ENCODE measurements at regions not wholly inside any gene's neighbourhood (a gene's known extent, or its start where the extent isn't known, plus 50 kb on each side); places are given as distances from the start of the nearest gene placed in this dataset.
A peak's percentile ranks its signal among the peaks of the same experiment; 100 is the strongest.

- H3K4me1 ChIP-seq (ENCODE audit: low read length), result peaks cover 52% of the 10 kb centered on the region
- TF ChIP-seq CTCF (IDR thresholded peaks at IDR 0.05; ENCODE audit: low read depth, low read length) (no peak), EZH2phosphoT487 (IDR thresholded peaks at IDR 0.05; ENCODE audit: low read depth) (no peak)
- H3K36me3 ChIP-seq (replicated peaks; ENCODE audit: low read depth, low read length), result no peaks in the 10 kb centered on the region
- peak overlapping the region; percentile 28 for H3K4me3 ChIP-seq (ENCODE audit: low read length)
- H3K4me2 ChIP-seq (ENCODE audit: low read length), result peak overlapping the region; percentile 59
- no peak overlapping the region for H3K9ac ChIP-seq (ENCODE audit: low read length)
- no peak overlapping the region for H2AFZ ChIP-seq (ENCODE audit: low read depth, low read length)
- H3K79me2 ChIP-seq (ENCODE audit: low read length), result no peaks in the 10 kb centered on the region
- no peaks in the 10 kb centered on the region for H4K20me1 ChIP-seq (ENCODE audit: insufficient read depth, low read length)
- H3K27ac ChIP-seq (ENCODE audit: low read length), result peak overlapping the region; percentile 56
- no peaks in the 10 kb centered on the region for H3K27me3 ChIP-seq (ENCODE audit: low read depth, low read length)
- no peaks in the 10 kb centered on the region for H3K9me3 ChIP-seq (ENCODE audit: insufficient read depth, low read length)
Measured at GRCh38 chr2:2901384-2902345, 476.0 kb downstream of the EIPR1 start.

- Histone ChIP-seq H3K27me3 (ENCODE audit: low read depth, low read length) (no peaks in the 10 kb centered on the region), H2AFZ (ENCODE audit: low read depth, low read length) (no peak overlapping the region), H3K4me1 (ENCODE audit: low read length) (peaks cover 48% of the 10 kb centered on the region), H3K4me3 (ENCODE audit: low read length) (no peak overlapping the region), H3K27ac (ENCODE audit: low read length) (no peak overlapping the region), H3K9ac (ENCODE audit: low read length) (no peak overlapping the region), H3K79me2 (ENCODE audit: low read length) (no peaks in the 10 kb centered on the region), H4K20me1 (ENCODE audit: insufficient read depth, low read length) (no peaks in the 10 kb centered on the region), H3K9me3 (ENCODE audit: insufficient read depth, low read length) (no peaks in the 10 kb centered on the region), H3K4me2 (ENCODE audit: low read length) (no peak overlapping the region), H3K36me3 (replicated peaks; ENCODE audit: low read depth, low read length) (no peaks in the 10 kb centered on the region)
- TF ChIP-seq EZH2phosphoT487 (IDR thresholded peaks at IDR 0.05; ENCODE audit: low read depth) (no peak), CTCF (IDR thresholded peaks at IDR 0.05; ENCODE audit: low read depth, low read length) (no peak)
Measured at GRCh38 chr2:2899826-2900225, 477.8 kb downstream of the EIPR1 start.

- Histone ChIP-seq H3K79me2 (ENCODE audit: low read length) (no peaks in the 10 kb centered on the region), H3K4me3 (ENCODE audit: low read length) (no peak overlapping the region), H3K4me1 (ENCODE audit: low read length) (peaks cover 45% of the 10 kb centered on the region), H4K20me1 (ENCODE audit: insufficient read depth, low read length) (no peaks in the 10 kb centered on the region), H3K27ac (ENCODE audit: low read length) (no peak overlapping the region), H3K36me3 (replicated peaks; ENCODE audit: low read depth, low read length) (no peaks in the 10 kb centered on the region), H3K4me2 (ENCODE audit: low read length) (no peak overlapping the region), H3K27me3 (ENCODE audit: low read depth, low read length) (no peaks in the 10 kb centered on the region), H3K9ac (ENCODE audit: low read length) (no peak overlapping the region), H3K9me3 (ENCODE audit: insufficient read depth, low read length) (no peaks in the 10 kb centered on the region), H2AFZ (ENCODE audit: low read depth, low read length) (no peak overlapping the region)
- TF ChIP-seq CTCF (IDR thresholded peaks at IDR 0.05; ENCODE audit: low read depth, low read length) (no peak), EZH2phosphoT487 (IDR thresholded peaks at IDR 0.05; ENCODE audit: low read depth) (no peak)
Measured at GRCh38 chr2:2898744-2899143, 478.9 kb downstream of the EIPR1 start.

GRCh38 chr2:2896643-2897042, 481.0 kb downstream of the EIPR1 start:
- H3K9ac ChIP-seq (ENCODE audit: low read length), result no peak overlapping the region
- no peaks in the 10 kb centered on the region for H4K20me1 ChIP-seq (ENCODE audit: insufficient read depth, low read length)
- TF ChIP-seq CTCF (IDR thresholded peaks at IDR 0.05; ENCODE audit: low read depth, low read length) (no peak), EZH2phosphoT487 (IDR thresholded peaks at IDR 0.05; ENCODE audit: low read depth) (no peak)
- no peak overlapping the region for H3K27ac ChIP-seq (ENCODE audit: low read length)
- H3K36me3 ChIP-seq (replicated peaks; ENCODE audit: low read depth, low read length), result no peaks in the 10 kb centered on the region
- H3K9me3 ChIP-seq (ENCODE audit: insufficient read depth, low read length), result no peaks in the 10 kb centered on the region
- no peaks in the 10 kb centered on the region for H3K79me2 ChIP-seq (ENCODE audit: low read length)
- H3K4me2 ChIP-seq (ENCODE audit: low read length), result no peak overlapping the region
- H3K27me3 ChIP-seq (ENCODE audit: low read depth, low read length), result no peaks in the 10 kb centered on the region
- no peak overlapping the region for H2AFZ ChIP-seq (ENCODE audit: low read depth, low read length)
- H3K4me1 ChIP-seq (ENCODE audit: low read length), result peaks cover 24% of the 10 kb centered on the region
- H3K4me3 ChIP-seq (ENCODE audit: low read length), result no peak overlapping the region
